Activated CD8-positive, alpha-beta T cell treated with anti-CD3 and anti-CD28 coated beads for 36 hours (primary cell): ENCODE measurements at regions not wholly inside any gene's neighbourhood (a gene's known extent, or its start where the extent isn't known, plus 50 kb on each side); places are given as distances from the start of the nearest gene placed in this dataset.

Experiments used
- ATAC-seq: fragments of 200-7000 bp; cut with Tn5 transposase; one replicate; pipeline ENCODE4 v1.10.0; 2021; ENCODE audit warnings: mild to moderate bottlenecking, moderate library complexity
- CTCF ChIA-PET: fragments of 350-600 bp; sonication (Branson Sonifier 250); formaldehyde crosslinking; loops from one replicate; lab custom pipeline; 2021; ENCODE audit warnings: antibody characterized with exemption; lab: Charles Lee
- POLR2A ChIA-PET: fragments of 350-600 bp; sonication (Branson Sonifier 250); formaldehyde crosslinking; loops from one replicate; lab custom pipeline; 2021; ENCODE audit warnings: antibody characterized with exemption; lab: Charles Lee
- DNase-seq: peaks from one replicate; pipeline ENCODE4 v3.0.0-alpha.2; 2020
- H3K27ac Mint-ChIP-seq: one replicate; pipeline ENCODE4 v1.8.0; 2021; ENCODE audit warnings: mild to moderate bottlenecking, mixed read lengths
- H3K27me3 Mint-ChIP-seq: one replicate; pipeline ENCODE4 v1.8.0; 2021; ENCODE audit warnings: mixed read lengths
- H3K36me3 Mint-ChIP-seq: one replicate; pipeline ENCODE4 v1.8.0; 2021; ENCODE audit warnings: low read depth, mixed read lengths
- H3K4me1 Mint-ChIP-seq: one replicate; pipeline ENCODE4 v1.8.0; 2021; ENCODE audit warnings: low read depth, mixed read lengths
- H3K4me3 Mint-ChIP-seq: one replicate; pipeline ENCODE4 v1.8.0; 2021; ENCODE audit warnings: mild to moderate bottlenecking, moderate library complexity, mixed read lengths
- H3K9me3 Mint-ChIP-seq: one replicate; pipeline ENCODE4 v1.8.0; 2021; ENCODE audit warnings: mixed read lengths
- intact Hi-C: fragments of 100-400 bp; cut with micrococcal nuclease; formaldehyde crosslinking; loops from one replicate; pipeline ENCODE4 v1.10.0; 2022
- TF ChIP-seq, protein P1 (sequence below): fragments of 200-600 bp; IDR thresholded peaks from one replicate; pipeline ENCODE4 v1.8.0; 2022; ENCODE audit warnings: antibody characterized with exemption, mild to moderate bottlenecking

DNA sequence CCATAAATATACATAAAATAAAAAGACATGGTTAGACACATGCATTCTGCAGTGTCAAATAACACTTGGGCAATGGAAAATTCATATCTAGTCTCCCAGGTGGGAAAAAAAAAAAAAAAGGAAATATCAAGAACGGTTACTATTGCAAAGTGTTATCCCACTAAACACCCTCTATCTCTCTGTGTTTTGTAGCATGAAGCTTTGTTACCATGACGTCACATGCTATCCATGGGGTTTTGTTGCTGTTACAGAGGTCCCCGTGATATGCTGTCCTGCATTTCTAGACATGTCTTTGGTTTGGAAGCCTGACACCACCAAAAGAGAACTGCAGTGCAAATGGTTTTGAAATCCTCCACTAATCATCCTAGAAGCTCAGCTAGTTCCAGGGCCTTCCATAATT lies 50.7 kb upstream of the TLR3 start:
- TF ChIP-seq, protein P1, sequence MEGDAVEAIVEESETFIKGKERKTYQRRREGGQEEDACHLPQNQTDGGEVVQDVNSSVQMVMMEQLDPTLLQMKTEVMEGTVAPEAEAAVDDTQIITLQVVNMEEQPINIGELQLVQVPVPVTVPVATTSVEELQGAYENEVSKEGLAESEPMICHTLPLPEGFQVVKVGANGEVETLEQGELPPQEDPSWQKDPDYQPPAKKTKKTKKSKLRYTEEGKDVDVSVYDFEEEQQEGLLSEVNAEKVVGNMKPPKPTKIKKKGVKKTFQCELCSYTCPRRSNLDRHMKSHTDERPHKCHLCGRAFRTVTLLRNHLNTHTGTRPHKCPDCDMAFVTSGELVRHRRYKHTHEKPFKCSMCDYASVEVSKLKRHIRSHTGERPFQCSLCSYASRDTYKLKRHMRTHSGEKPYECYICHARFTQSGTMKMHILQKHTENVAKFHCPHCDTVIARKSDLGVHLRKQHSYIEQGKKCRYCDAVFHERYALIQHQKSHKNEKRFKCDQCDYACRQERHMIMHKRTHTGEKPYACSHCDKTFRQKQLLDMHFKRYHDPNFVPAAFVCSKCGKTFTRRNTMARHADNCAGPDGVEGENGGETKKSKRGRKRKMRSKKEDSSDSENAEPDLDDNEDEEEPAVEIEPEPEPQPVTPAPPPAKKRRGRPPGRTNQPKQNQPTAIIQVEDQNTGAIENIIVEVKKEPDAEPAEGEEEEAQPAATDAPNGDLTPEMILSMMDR = no peak
- intact Hi-C loops = no loop called here
- Mint-ChIP-seq H3K27ac (no peak overlapping the region), H3K4me3 (no peak overlapping the region), H3K9me3 (no peaks in the 10 kb centered on the region), H3K27me3 (peaks cover 7% of the 10 kb centered on the region), H3K36me3 (no peaks in the 10 kb centered on the region), H3K4me1 (no peaks in the 10 kb centered on the region)
- ChIA-PET POLR2A (interaction anchor here (0.6 kb wide), 1 partner anchor 816 kb away, joined by 3 read pairs; no protein-coding TSS in a partner anchor), CTCF (interaction anchor here (0.6 to 4.6 kb wide), 3 partner anchors 20 to 376 kb away, joined by 4 to 25 read pairs (median 4); no protein-coding TSS in a partner anchor)
- ATAC-seq = no peak
- no peak for DNase-seq

DNA sequence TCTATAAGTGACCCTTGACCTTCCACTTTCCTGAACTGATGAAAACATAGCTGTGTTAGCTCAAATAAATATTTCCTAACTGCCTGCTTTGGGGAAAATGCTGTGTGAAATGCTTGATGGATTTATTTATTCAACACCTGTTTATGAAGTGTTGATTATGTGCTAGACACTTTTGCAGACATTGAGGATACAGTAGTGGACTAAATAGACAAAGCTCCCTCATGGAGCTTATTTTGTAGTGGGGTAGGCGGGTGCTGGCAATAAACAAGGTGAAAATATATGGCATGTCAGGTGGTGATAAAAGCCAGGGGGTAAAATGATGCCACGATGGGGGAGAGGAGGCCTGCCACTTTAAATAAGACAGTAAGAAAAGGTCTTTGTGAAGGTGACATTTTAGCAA lies 50.2 kb upstream of the TLR3 start:
- peaks cover 7% of the 10 kb centered on the region for H3K27me3 Mint-ChIP-seq
- H3K4me3 Mint-ChIP-seq = no peak overlapping the region
- TF ChIP-seq, protein P1 = no peak
- no peaks in the 10 kb centered on the region for H3K36me3 Mint-ChIP-seq
- no peaks in the 10 kb centered on the region for H3K4me1 Mint-ChIP-seq
- ATAC-seq (no peak), DNase-seq (no peak)
- intact Hi-C loops = no loop called here
- ChIA-PET CTCF (interaction anchor here (0.7 to 4.6 kb wide), 3 partner anchors 19 to 119 kb away, joined by 3 to 25 read pairs (median 4); no protein-coding TSS in a partner anchor), POLR2A (interaction anchor here (0.6 kb wide), 1 partner anchor 816 kb away, joined by 3 read pairs; no protein-coding TSS in a partner anchor)
- no peak overlapping the region for H3K27ac Mint-ChIP-seq
- H3K9me3 Mint-ChIP-seq = no peaks in the 10 kb centered on the region
